Hepatocyte (in vitro differentiated cells): ENCODE measurements at regions not wholly inside any gene's neighbourhood (a gene's known extent, or its start where the extent isn't known, plus 50 kb on each side); places are given as distances from the start of the nearest gene placed in this dataset.
"Not testable (repeated sequence)": the region's sequence is repeated elsewhere in the genome, so short reads cannot be mapped to it uniquely, and the experiment has no call there.

ENCODE experiments used
- DNase-seq: peaks from one replicate; pipeline ENCODE4 v3.0.0-alpha.2; 2016; ENCODE audit warnings: low spot score
- H2AFZ ChIP-seq: fragments of 200-600 bp; sonication (generic); 2 replicates; pipeline ENCODE4 v1.6.0; 2016; ENCODE audit warnings: antibody characterized with exemption, mild to moderate bottlenecking
- H3K27ac ChIP-seq: fragments of 200-600 bp; sonication (generic); 2 replicates; pipeline ENCODE4 v1.5.1; 2016; ENCODE audit warnings: mild to moderate bottlenecking
- H3K27me3 ChIP-seq: fragments of 200-600 bp; sonication (generic); 2 replicates; pipeline ENCODE4 v1.6.1; 2016
- H3K36me3 ChIP-seq: fragments of 200-600 bp; sonication (generic); replicated peaks from 2 replicates; pipeline ENCODE4 v1.5.1; 2016; ENCODE audit warnings: low read depth; ENCODE audit not compliant: insufficient read depth
- H3K4me1 ChIP-seq: fragments of 200-600 bp; sonication (generic); 2 replicates; pipeline ENCODE4 v1.5.1; 2016; ENCODE audit warnings: mild to moderate bottlenecking, moderate library complexity; ENCODE audit not compliant: insufficient read depth
- H3K4me2 ChIP-seq: fragments of 200-600 bp; sonication (generic); 2 replicates; pipeline ENCODE4 v1.6.0; 2016
- H3K4me3 ChIP-seq: fragments of 200-600 bp; sonication (generic); 2 replicates; pipeline ENCODE4 v1.5.1; 2016; ENCODE audit warnings: mild to moderate bottlenecking
- H3K79me2 ChIP-seq: fragments of 200-600 bp; sonication (generic); 2 replicates; pipeline ENCODE4 v1.6.0; 2017; ENCODE audit warnings: mild to moderate bottlenecking
- H3K9me2 ChIP-seq: fragments of 200-600 bp; sonication (generic); replicated peaks from 2 replicates; pipeline ENCODE4 v1.6.0; 2017; ENCODE audit warnings: mild to moderate bottlenecking; ENCODE audit not compliant: insufficient read depth
- H3K9me3 ChIP-seq: fragments of 200-600 bp; sonication (generic); 2 replicates; pipeline ENCODE4 v1.5.1; 2016; ENCODE audit warnings: low read depth, mild to moderate bottlenecking
- H4K20me1 ChIP-seq: fragments of 200-600 bp; sonication (generic); 2 replicates; pipeline ENCODE4 v1.6.0; 2016; ENCODE audit warnings: mild to moderate bottlenecking; ENCODE audit not compliant: insufficient read depth, poor library complexity, severe bottlenecking
- EZH2 ChIP-seq: fragments of 200-600 bp; sonication (generic); IDR thresholded peaks from 2 replicates; pipeline ENCODE4 v1.6.1; 2016; ENCODE audit warnings: antibody characterized with exemption, mild to moderate bottlenecking, borderline replicate concordance
- EZH2phosphoT487 ChIP-seq: fragments of 200-600 bp; sonication (generic); IDR thresholded peaks from one replicate; pipeline ENCODE4 v1.6.1; 2018; ENCODE audit warnings: antibody characterized with exemption, mild to moderate bottlenecking, low read depth, moderate library complexity; ENCODE audit not compliant: unreplicated experiment, severe bottlenecking
- WGBS: methylation state at CpG from one replicate; pipeline ENCODE4 v1.1.6; 2016; ENCODE audit warnings: low lambda C conversion rate; ENCODE audit errors: missing lambda C conversion rate; 5-methylcytosine and 5-hydroxymethylcytosine counted together
- TF ChIP-seq, protein P1 (sequence below): fragments of 200-600 bp; sonication (generic); IDR thresholded peaks from 2 replicates; pipeline ENCODE4 v1.5.1; 2016; ENCODE audit warnings: antibody characterized with exemption, mild to moderate bottlenecking; ENCODE audit not compliant: poor library complexity

DNA sequence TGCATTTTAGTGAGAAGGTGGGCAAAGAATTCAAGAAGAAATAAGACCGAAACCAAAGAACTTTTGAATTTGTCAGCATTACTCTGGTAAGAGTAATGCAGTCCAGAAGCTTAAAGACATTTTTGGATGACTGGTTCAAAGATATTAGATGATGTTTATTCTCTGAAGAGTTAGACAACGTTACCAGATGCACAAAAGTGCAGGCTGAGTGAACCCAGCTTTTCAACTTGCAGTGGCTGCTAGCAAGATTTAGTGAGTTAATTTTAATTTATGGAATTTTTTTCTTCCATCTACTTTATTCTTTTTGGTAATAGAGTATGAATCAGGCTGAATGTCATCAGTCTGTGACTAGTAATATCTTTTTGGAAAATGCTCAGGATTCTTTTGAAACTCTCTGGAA, 267.3 kb upstream of the AZI2 start:
- Histone ChIP-seq H3K4me1 (no peaks in the 10 kb centered on the region), H3K4me2 (no peak overlapping the region), H3K27ac (no peak overlapping the region), H2AFZ (no peak overlapping the region), H3K4me3 (no peak overlapping the region), H3K36me3 (no peaks in the 10 kb centered on the region), H3K27me3 (no peaks in the 10 kb centered on the region), H3K9me3 (no peaks in the 10 kb centered on the region), H4K20me1 (no peaks in the 10 kb centered on the region), H3K79me2 (no peaks in the 10 kb centered on the region), H3K9me2 (no peaks in the 10 kb centered on the region)
- TF ChIP-seq EZH2: no peak
- TF ChIP-seq, protein P1, sequence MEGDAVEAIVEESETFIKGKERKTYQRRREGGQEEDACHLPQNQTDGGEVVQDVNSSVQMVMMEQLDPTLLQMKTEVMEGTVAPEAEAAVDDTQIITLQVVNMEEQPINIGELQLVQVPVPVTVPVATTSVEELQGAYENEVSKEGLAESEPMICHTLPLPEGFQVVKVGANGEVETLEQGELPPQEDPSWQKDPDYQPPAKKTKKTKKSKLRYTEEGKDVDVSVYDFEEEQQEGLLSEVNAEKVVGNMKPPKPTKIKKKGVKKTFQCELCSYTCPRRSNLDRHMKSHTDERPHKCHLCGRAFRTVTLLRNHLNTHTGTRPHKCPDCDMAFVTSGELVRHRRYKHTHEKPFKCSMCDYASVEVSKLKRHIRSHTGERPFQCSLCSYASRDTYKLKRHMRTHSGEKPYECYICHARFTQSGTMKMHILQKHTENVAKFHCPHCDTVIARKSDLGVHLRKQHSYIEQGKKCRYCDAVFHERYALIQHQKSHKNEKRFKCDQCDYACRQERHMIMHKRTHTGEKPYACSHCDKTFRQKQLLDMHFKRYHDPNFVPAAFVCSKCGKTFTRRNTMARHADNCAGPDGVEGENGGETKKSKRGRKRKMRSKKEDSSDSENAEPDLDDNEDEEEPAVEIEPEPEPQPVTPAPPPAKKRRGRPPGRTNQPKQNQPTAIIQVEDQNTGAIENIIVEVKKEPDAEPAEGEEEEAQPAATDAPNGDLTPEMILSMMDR: no peak
- no peak for TF ChIP-seq EZH2phosphoT487
- DNase-seq: no peak
- 73% methylated on average over 2 of the region's 2 CpGs for WGBS

DNA sequence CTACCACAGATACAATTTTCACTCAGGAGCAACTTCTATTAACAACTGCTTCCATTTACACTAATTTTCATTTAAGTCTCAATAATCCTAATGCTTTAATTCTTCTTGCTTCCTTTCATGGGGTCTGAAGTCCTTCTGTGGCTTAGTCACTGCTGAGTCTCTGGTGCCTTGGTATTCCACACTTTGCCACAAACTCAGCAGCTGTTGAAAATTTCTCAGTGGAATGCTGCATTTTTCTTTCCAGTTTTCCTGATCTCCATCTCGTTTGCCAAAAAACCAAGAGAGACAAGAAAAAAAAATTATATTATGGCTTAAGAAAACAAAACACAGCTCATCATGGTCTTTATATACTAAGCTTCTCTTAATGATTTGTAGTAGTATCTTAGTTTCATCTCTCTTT, 269.2 kb upstream of the AZI2 start:
- no peaks in the 10 kb centered on the region for H4K20me1 ChIP-seq
- no peak overlapping the region for H3K4me2 ChIP-seq
- 84% methylated on average over 1 of the region's 1 CpG for WGBS
- no peaks in the 10 kb centered on the region for H3K79me2 ChIP-seq
- TF ChIP-seq EZH2 (no peak), EZH2phosphoT487 (no peak)
- TF ChIP-seq, protein P1: no peak
- H3K9me2 ChIP-seq: no peaks in the 10 kb centered on the region
- H3K27me3 ChIP-seq: no peaks in the 10 kb centered on the region
- DNase-seq: no peak
- H2AFZ ChIP-seq: no peak overlapping the region
- no peaks in the 10 kb centered on the region for H3K4me1 ChIP-seq
- no peaks in the 10 kb centered on the region for H3K36me3 ChIP-seq
- H3K27ac ChIP-seq: no peak overlapping the region
- no peaks in the 10 kb centered on the region for H3K9me3 ChIP-seq
- no peak overlapping the region for H3K4me3 ChIP-seq

DNA sequence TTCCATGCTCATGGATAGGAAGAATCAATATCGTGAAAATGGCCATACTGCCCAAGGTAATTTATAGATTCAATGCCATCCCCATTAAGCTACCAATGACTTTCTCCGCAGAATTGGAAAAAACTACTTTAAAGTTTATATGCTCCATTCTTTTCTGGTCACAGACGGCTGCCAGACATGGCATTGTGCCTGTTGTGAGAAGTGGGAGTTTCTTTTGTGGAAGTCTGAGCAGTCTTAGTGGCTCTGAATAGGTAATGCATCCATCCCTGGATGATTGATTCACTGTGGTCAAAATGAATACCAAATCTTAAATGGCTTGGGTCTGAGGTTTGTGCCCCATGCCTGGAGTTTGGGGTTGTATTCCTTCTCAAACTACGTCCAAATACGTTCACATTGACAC, 274.5 kb upstream of the AZI2 start:
- Histone ChIP-seq H3K4me3 (no peak overlapping the region), H4K20me1 (no peaks in the 10 kb centered on the region), H3K36me3 (no peaks in the 10 kb centered on the region), H3K9me3 (no peaks in the 10 kb centered on the region), H3K9me2 (no peaks in the 10 kb centered on the region), H2AFZ (no peak overlapping the region), H3K27me3 (no peaks in the 10 kb centered on the region), H3K27ac (no peak overlapping the region), H3K4me2 (no peak overlapping the region), H3K4me1 (no peaks in the 10 kb centered on the region), H3K79me2 (no peaks in the 10 kb centered on the region)
- WGBS: 96% methylated on average over 5 of the region's 5 CpGs
- TF ChIP-seq, protein P1: no peak
- TF ChIP-seq EZH2 (no peak), EZH2phosphoT487 (no peak)
- no peak for DNase-seq

DNA sequence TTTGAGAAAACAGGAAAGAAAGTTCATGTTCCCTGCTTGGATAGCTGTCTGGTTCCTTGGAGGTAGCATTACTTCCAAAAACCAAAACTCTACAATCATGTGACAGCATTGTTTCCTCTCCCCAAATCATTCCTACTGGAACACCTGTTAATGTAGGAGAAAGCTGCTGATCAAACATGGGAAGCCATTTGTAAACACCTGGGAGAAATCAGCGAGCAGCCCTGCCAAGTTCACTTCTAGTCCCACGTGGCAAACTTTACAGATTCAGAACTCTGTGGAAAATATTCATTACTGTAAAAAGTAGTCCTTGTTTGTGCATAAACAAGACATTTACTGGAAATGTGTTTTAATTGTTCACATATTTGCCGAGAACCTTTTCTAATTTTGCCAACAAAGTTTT, 275.5 kb upstream of the AZI2 start:
- no peaks in the 10 kb centered on the region for H3K4me1 ChIP-seq
- no peaks in the 10 kb centered on the region for H3K36me3 ChIP-seq
- no peak overlapping the region for H3K27ac ChIP-seq
- H2AFZ ChIP-seq: no peak overlapping the region
- H3K9me2 ChIP-seq: no peaks in the 10 kb centered on the region
- no peak overlapping the region for H3K4me3 ChIP-seq
- no peak for DNase-seq
- no peaks in the 10 kb centered on the region for H3K9me3 ChIP-seq
- H3K79me2 ChIP-seq: no peaks in the 10 kb centered on the region
- H3K27me3 ChIP-seq: no peaks in the 10 kb centered on the region
- H3K4me2 ChIP-seq: no peak overlapping the region
- H4K20me1 ChIP-seq: no peaks in the 10 kb centered on the region
- TF ChIP-seq, protein P1: no peak
- WGBS: 73% methylated on average over 3 of the region's 3 CpGs

DNA sequence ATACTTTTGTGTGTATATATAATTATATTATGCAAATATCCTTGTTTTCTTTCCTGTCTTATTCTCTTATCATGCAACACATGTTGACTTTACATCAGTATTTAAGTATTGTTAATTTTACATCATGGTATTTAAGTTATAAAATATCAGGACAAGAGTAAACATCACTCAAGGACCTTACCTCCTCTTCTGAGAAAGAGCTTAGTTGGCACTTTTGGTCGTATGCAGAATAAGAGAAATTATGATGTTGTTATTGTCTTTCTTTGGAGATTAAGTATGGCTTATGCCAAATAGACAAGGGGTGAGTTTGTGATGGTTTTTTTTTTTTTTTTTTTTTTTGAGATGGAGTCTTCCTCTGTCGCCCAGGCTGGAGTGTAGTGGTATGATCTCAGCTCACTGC, 279.2 kb upstream of the AZI2 start:
- not testable (repeated sequence) for H3K4me1 ChIP-seq, H3K27me3 ChIP-seq, DNase-seq, H3K27ac ChIP-seq, H3K9me2 ChIP-seq, H3K79me2 ChIP-seq, H3K4me2 ChIP-seq, H4K20me1 ChIP-seq, H3K4me3 ChIP-seq, H2AFZ ChIP-seq, H3K36me3 ChIP-seq, H3K9me3 ChIP-seq
- WGBS: 82% methylated on average over 2 of the region's 2 CpGs
